Peyer's patch (tissue), 4 donors: ENCODE measurements at regions not wholly inside any gene's neighbourhood (a gene's known extent, or its start where the extent isn't known, plus 50 kb on each side); places are given as distances from the start of the nearest gene placed in this dataset.

ENCODE experiments used
- DNase-seq, 3 donors: peaks; one replicate each; pipeline ENCODE4 v3.0.0-alpha.2; 2017 to 2019
- H3K27ac ChIP-seq, 4 donors: fragments of 200-600 bp; sonication (generic); one replicate each; pipeline ENCODE4 v1.5.1; 2016 to 2019
- H3K27me3 ChIP-seq, 2 donors: fragments of 200-600 bp; sonication (generic); one replicate each; pipeline ENCODE4 v1.5.1; 2019
- H3K36me3 ChIP-seq, 3 donors: fragments of 200-600 bp; sonication (generic); one replicate each; pipeline ENCODE4 v1.5.1; 2016 to 2019
- H3K4me1 ChIP-seq, 4 donors: fragments of 200-600 bp; sonication (generic); one replicate each; pipeline ENCODE4 v1.5.1; 2016 to 2019
- H3K4me3 ChIP-seq, 4 donors: fragments of 200-600 bp; sonication (generic); 1 replicate in 3 of 4; 2 replicates in 1 of 4; pipeline ENCODE4 v1.5.1; 2016 to 2019; ENCODE audit warnings: mild to moderate bottlenecking in 1 of 4
- H3K9me3 ChIP-seq, 4 donors: fragments of 200-600 bp; sonication (generic); one replicate each; pipeline ENCODE4 v1.5.1; 2016 to 2019; ENCODE audit warnings: mild to moderate bottlenecking in 1 of 4
- POLR2A ChIP-seq, 2 donors: fragments of 450-650 bp; IDR thresholded peaks; one replicate each; pipeline ENCODE4 v1.5.1; 2017; ENCODE audit warnings: antibody characterized with exemption in 2 of 2, mild to moderate bottlenecking in 2 of 2, moderate library complexity in 2 of 2
- TF ChIP-seq, protein P1 (sequence below), 6 experiments: fragments of 450-650 bp in 4 of 6; fragments of 200-600 bp in 2 of 6; sonication (generic) in 1 of 6; IDR thresholded peaks; one replicate each; pipeline ENCODE4 v1.5.1; 2017 to 2019; ENCODE audit warnings: antibody characterized with exemption in 6 of 6, mild to moderate bottlenecking in 3 of 6, moderate library complexity in 1 of 6

DNA sequence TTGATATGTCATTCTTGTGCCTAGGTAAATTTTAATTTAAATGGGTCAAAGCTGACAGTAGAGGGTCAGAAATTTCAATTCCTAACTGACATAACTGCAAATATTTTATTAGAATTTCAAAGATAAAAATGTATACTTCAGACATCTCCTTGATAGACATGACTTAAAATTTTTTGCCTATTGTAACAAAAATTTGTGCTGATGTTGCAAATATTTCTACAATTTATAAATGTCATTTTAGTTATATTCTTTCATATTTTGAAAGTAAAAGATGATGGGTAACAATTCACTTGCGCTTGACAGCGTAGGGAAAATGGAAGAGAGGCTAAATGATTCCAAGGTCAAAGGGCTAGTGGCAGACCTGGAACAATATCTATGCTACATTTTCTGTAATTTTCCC, 220.3 kb upstream of the ST8SIA4 start:
- no peak overlapping the region for H3K4me3 ChIP-seq
- no peaks in the 10 kb centered on the region for H3K4me1 ChIP-seq
- no peaks in the 10 kb centered on the region for H3K27me3 ChIP-seq
- DNase-seq, result no peak
- H3K9me3 ChIP-seq, result no peaks in the 10 kb centered on the region
- no peak overlapping the region for H3K27ac ChIP-seq
- no peaks in the 10 kb centered on the region for H3K36me3 ChIP-seq
- TF ChIP-seq, protein P1, sequence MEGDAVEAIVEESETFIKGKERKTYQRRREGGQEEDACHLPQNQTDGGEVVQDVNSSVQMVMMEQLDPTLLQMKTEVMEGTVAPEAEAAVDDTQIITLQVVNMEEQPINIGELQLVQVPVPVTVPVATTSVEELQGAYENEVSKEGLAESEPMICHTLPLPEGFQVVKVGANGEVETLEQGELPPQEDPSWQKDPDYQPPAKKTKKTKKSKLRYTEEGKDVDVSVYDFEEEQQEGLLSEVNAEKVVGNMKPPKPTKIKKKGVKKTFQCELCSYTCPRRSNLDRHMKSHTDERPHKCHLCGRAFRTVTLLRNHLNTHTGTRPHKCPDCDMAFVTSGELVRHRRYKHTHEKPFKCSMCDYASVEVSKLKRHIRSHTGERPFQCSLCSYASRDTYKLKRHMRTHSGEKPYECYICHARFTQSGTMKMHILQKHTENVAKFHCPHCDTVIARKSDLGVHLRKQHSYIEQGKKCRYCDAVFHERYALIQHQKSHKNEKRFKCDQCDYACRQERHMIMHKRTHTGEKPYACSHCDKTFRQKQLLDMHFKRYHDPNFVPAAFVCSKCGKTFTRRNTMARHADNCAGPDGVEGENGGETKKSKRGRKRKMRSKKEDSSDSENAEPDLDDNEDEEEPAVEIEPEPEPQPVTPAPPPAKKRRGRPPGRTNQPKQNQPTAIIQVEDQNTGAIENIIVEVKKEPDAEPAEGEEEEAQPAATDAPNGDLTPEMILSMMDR (IDR thresholded peaks at IDR 0.05), result no peak
- TF ChIP-seq POLR2A (IDR thresholded peaks at IDR 0.05), result no peak

DNA sequence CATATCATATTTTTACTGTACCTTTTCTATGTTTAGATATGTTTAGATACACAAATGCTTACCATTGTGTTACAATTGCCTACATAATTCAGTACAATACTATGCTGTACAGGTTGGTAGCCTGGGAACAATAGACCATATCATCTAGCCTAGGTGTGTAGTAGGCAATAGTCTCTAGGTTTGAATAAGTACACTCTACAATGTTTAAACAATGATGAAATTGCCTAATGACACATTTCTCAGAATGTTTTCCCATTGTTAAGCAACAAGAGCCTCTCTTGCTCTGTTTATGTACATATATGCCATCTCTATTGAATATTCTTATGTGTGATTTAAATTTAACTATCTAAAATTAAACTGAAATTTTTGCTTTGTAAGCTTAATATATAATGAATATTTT, 209.6 kb upstream of the ST8SIA4 start:
- TF ChIP-seq POLR2A (IDR thresholded peaks at IDR 0.05), result no peak
- TF ChIP-seq, protein P1 (IDR thresholded peaks at IDR 0.05), result no peak
- H3K4me3 ChIP-seq, result no peak overlapping the region
- H3K4me1 ChIP-seq, result no peaks in the 10 kb centered on the region
- H3K36me3 ChIP-seq, result no peaks in the 10 kb centered on the region
- no peaks in the 10 kb centered on the region for H3K9me3 ChIP-seq
- DNase-seq, result no peak
- H3K27me3 ChIP-seq, result no peaks in the 10 kb centered on the region
- H3K27ac ChIP-seq, result no peak overlapping the region

DNA sequence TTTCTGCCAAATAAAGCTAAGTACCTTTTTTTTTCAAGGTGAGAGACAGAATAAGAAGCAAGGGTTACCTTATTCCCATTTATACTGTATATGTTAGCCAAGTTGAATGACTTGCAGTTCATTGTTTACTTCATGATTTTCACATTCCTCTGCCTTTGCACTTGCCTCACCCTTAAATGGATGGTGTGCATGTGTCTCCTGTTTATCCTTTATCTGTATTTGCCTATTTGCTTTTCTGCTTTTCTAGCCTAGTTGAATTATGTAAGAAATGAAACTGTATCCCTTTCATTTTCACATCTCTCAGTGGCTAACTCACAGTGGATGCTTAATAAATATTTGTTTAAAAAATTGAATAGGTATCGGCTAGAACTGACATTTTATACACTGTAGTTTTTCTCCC, 200.8 kb upstream of the ST8SIA4 start:
- H3K4me3 ChIP-seq, result no peak overlapping the region
- TF ChIP-seq POLR2A (IDR thresholded peaks at IDR 0.05), result no peak
- TF ChIP-seq, protein P1 (IDR thresholded peaks at IDR 0.05), result no peak
- no peaks in the 10 kb centered on the region for H3K9me3 ChIP-seq
- H3K27ac ChIP-seq, result no peak overlapping the region
- no peaks in the 10 kb centered on the region for H3K27me3 ChIP-seq
- H3K4me1 ChIP-seq, result no peaks in the 10 kb centered on the region
- no peak for DNase-seq
- H3K36me3 ChIP-seq, result no peaks in the 10 kb centered on the region

DNA sequence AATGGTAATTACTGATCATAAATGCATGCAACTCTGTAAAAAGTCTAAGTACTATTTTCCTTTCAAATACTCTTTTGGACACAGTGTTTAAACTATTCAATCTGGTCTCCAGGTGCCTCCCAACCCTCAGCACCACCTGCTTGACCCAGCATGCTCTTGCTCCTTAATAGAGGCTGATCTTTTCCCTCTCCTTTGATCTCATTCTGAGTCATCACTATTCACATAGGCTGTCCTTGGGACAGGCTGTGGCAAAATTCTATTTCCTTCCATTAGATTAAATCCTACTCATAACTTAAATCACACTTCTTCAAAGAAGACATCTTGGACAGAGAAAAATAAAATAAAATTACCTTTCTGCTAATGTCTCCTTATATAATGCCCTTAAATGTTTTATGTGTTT, 199.4 kb upstream of the ST8SIA4 start:
- Histone ChIP-seq H3K4me1 (no peaks in the 10 kb centered on the region), H3K27me3 (no peaks in the 10 kb centered on the region), H3K27ac (no peak overlapping the region), H3K4me3 (no peak overlapping the region), H3K36me3 (no peaks in the 10 kb centered on the region), H3K9me3 (no peaks in the 10 kb centered on the region)
- TF ChIP-seq POLR2A (IDR thresholded peaks at IDR 0.05), result no peak
- TF ChIP-seq, protein P1 (IDR thresholded peaks at IDR 0.05), result no peak
- DNase-seq, result no peak

DNA sequence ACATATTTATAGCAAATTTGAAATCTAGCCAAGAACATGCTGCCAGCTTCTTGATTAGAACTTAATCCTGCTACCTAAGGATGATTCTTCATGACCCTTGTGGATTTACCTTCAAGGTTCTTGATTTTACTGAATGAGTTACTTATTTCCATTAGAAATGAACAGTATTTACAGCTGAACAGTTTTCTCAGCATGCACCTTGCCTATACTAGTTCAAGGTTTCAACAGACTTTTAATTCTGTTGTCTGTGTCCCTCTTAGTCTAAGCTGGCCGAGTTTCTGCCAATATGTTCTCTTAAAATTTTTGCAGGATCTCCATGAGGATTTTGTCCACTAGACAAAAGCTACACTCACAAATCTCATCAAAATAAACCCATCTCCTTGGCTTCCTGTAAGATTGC, 188.8 kb upstream of the ST8SIA4 start:
- no peaks in the 10 kb centered on the region for H3K9me3 ChIP-seq
- no peaks in the 10 kb centered on the region for H3K4me1 ChIP-seq
- DNase-seq, result no peak
- no peak overlapping the region for H3K4me3 ChIP-seq
- no peaks in the 10 kb centered on the region for H3K36me3 ChIP-seq
- TF ChIP-seq POLR2A (IDR thresholded peaks at IDR 0.05), result no peak
- TF ChIP-seq, protein P1 (IDR thresholded peaks at IDR 0.05), result no peak
- no peaks in the 10 kb centered on the region for H3K27me3 ChIP-seq
- H3K27ac ChIP-seq, result no peak overlapping the region

DNA sequence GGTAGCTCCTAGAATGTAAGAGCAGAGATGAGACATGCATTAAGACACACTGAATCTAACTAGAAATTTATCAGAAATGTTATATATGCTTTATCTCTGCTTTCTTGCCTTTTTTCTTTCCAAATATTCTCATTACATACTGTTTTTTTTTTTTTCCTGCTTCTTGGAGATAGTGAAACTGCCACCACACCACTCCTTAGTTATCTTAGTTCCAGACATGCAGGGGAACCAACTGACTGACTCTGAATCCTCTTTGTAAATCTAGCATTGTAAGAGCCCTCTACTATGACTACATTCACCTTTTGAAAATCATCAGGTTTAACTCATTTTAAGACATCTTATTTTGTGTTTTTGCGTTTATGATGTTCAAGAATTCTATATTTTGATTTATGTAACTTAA, 181.3 kb upstream of the ST8SIA4 start:
- no peak for TF ChIP-seq POLR2A (IDR thresholded peaks at IDR 0.05)
- TF ChIP-seq, protein P1 (IDR thresholded peaks at IDR 0.05), result no peak
- Histone ChIP-seq H3K4me3 (no peak overlapping the region), H3K27ac (no peak overlapping the region), H3K27me3 (no peaks in the 10 kb centered on the region), H3K9me3 (no peaks in the 10 kb centered on the region), H3K4me1 (no peaks in the 10 kb centered on the region), H3K36me3 (no peaks in the 10 kb centered on the region)
- no peak for DNase-seq
